Cardiac septum (tissue), 1 donor: ENCODE measurements at regions not wholly inside any gene's neighbourhood (a gene's known extent, or its start where the extent isn't known, plus 50 kb on each side); places are given as distances from the start of the nearest gene placed in this dataset.

Experiments
- DNase-seq: peaks from one replicate; pipeline ENCODE4 v3.0.0-alpha.2; 2020; ENCODE audit warnings: low spot score
- intact Hi-C: fragments of 100-400 bp; cut with DNase I; formaldehyde crosslinking; loops from one replicate; pipeline ENCODE4 v1.14.0; 2022
- donor health status: DM: no; HTN: no; CAD: no.

GRCh38 chr12:24489939-24490338 lies 459.0 kb downstream of the BCAT1 start:
- intact Hi-C loops, result no loop called here
- DNase-seq, result no peak

- DNase-seq, result no peak
- intact Hi-C loops, result no loop called here
These were observed 459.8 kb downstream of the BCAT1 start for GRCh38 chr12:24488906-24489619.

- no peak for DNase-seq
- intact Hi-C loops, result no loop called here
These were observed 460.8 kb downstream of the BCAT1 start for GRCh38 chr12:24488091-24488596.

GRCh38 chr12:24487606-24488005 lies 461.3 kb downstream of the BCAT1 start:
- DNase-seq, result no peak
- intact Hi-C loops, result no loop called here

- intact Hi-C loops, result no loop called here
- no peak for DNase-seq
These were observed 465.2 kb downstream of the BCAT1 start for GRCh38 chr12:24483732-24484131.

- no peak for DNase-seq
- intact Hi-C loops, result no loop called here
These were observed 465.9 kb downstream of the BCAT1 start for GRCh38 chr12:24482882-24483604.

- intact Hi-C loops, result no loop called here
- DNase-seq, result no peak
These were observed 466.9 kb downstream of the BCAT1 start for GRCh38 chr12:24482044-24482443.

GRCh38 chr12:24480766-24481449 lies 468.0 kb downstream of the BCAT1 start:
- DNase-seq, result no peak
- intact Hi-C loops, result no loop called here

GRCh38 chr12:24479131-24479530 lies 469.8 kb downstream of the BCAT1 start:
- intact Hi-C loops, result no loop called here
- no peak for DNase-seq

- intact Hi-C loops, result no loop called here
- no peak for DNase-seq
These were observed 470.6 kb downstream of the BCAT1 start for GRCh38 chr12:24478254-24478653.

- intact Hi-C loops, result no loop called here
- DNase-seq, result no peak
These were observed 472.6 kb downstream of the BCAT1 start for GRCh38 chr12:24476310-24476709.

- intact Hi-C loops, result no loop called here
- DNase-seq, result no peak
These were observed 473.6 kb downstream of the BCAT1 start for GRCh38 chr12:24475337-24475736.

GRCh38 chr12:24473097-24473496 lies 475.8 kb downstream of the BCAT1 start:
- no peak for DNase-seq
- intact Hi-C loops, result no loop called here

GRCh38 chr12:24470050-24470449 lies 478.9 kb downstream of the BCAT1 start:
- intact Hi-C loops, result no loop called here
- DNase-seq, result no peak

- intact Hi-C loops, result no loop called here
- DNase-seq, result no peak
These were observed 479.8 kb downstream of the BCAT1 start for GRCh38 chr12:24469089-24469488.

- intact Hi-C loops, result no loop called here
- DNase-seq, result no peak
These were observed 481.7 kb downstream of the BCAT1 start for GRCh38 chr12:24467226-24467625.

- DNase-seq, result no peak
- intact Hi-C loops, result no loop called here
These were observed 485.5 kb downstream of the BCAT1 start for GRCh38 chr12:24463375-24463774.

GRCh38 chr12:24462946-24463345 lies 486.0 kb downstream of the BCAT1 start:
- intact Hi-C loops, result no loop called here

GRCh38 chr12:24460506-24460905 lies 488.4 kb downstream of the BCAT1 start:
- no peak for DNase-seq
- intact Hi-C loops, result no loop called here

More at GRCh38 chr12:24462946-24463345, 486.0 kb downstream of the BCAT1 start:
- DNase-seq, result no peak

- intact Hi-C loops, result no loop called here
These were observed 488.8 kb downstream of the BCAT1 start for GRCh38 chr12:24460099-24460498.

GRCh38 chr12:24455811-24456210 lies 493.1 kb downstream of the BCAT1 start:
- DNase-seq, result no peak
- intact Hi-C loops, result no loop called here

More at GRCh38 chr12:24460099-24460498, 488.8 kb downstream of the BCAT1 start:
- no peak for DNase-seq
